GM03348 (cell line): ENCODE measurements at regions not wholly inside any gene's neighbourhood (a gene's known extent, or its start where the extent isn't known, plus 50 kb on each side); places are given as distances from the start of the nearest gene placed in this dataset.

Experiments
- DNase-seq: peaks from one replicate; pipeline ENCODE4 v3.0.0; 2012; ENCODE audit warnings: low spot score

DNA sequence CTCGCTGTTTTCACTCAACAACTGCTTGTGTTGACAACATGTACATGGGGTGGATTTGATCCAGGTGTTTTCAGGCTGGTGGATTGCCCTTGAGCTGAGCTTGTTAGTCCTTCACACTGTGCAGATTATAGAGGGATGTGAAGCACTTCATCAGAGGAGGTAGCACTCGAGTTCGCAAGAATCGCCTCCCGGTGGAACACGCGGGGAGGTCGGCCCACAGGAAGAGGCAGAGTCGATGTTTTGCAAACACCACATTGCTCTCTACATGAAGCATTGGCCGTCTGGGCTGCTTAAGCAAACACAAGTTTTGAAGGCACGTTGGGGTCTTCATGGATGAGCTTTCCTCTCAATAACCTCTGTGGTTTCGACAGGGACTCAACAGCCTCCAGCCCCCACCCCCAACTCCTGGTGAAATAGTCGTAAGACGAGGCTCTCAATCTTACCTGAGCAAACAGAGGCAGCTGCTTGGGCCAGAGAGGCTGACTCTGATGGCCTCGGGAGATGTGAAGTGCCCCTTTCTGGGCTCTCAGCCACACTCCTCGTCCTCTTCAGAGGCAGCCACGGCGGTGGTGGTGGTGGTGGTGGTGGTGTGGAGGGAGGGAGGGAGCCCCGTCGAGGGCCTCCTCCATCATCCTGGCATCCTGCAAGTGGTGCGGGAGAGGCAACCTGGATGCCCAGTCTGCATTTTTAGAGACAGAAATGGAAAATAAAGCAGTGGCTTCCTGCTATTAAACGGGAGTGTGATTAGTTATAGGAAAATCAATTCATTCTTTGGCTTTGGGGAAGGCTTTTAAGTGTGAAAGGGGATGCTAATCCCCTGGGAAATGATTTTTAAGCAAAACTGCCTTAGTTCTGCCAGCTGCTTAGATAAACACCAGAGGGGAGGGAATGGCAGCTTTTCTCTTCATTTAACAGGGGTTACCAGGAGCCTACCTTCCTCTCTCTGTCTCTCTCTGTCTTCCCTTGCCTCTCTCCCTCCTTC, 552.5 kb upstream of the EEF2KMT start:
- no peak for DNase-seq

DNA sequence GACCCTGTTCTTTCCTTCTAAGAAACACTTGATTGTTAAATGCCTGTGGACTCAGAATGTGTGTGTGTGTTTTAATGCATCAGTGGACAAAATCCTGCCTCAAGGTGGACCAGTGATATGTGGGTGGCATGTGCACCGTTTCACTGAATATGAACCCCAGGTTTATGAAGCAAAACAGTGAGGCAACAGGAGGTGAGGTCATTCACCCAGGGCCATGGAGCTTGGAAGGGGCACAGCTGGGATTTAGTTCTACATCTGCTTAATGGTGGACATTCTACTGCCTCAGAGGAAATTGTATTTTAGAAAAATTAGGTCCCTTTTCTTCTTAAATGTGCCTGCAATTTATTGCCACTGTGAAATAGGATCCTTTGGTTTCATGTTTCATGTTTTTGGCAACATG, 549.5 kb upstream of the EEF2KMT start:
- DNase-seq, result no peak

DNA sequence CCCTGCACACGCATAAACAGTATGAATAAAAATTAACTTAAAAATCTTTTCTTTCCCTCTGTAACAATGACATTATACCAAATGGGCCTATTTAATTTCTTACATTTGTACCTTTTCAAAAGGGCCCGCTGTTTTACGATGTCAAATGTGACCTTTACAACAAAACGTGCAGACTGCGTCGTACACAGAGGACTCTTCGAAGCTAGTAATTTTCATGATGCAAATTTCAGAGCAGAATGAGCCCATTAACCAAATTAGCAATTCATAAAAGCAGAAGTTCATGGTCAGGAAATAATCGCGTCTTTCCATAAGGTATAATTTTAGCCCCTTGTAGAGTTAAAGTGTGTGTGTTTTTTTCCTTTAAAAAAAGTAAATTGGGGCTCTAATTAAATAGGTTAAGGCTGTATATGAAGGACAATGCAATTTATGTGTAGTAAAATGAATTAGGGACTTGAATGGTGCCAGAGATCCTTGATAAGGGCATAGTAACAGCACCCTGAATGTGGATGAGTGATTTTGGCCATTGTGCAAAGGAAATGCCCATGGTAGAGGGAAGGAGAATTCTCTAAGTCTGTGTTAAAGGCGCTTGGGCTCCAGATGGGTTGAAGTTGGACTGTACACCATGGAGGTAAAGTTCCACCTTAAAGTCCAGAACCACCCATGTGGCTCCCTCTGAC, 546.4 kb upstream of the EEF2KMT start:
- no peak for DNase-seq

DNA sequence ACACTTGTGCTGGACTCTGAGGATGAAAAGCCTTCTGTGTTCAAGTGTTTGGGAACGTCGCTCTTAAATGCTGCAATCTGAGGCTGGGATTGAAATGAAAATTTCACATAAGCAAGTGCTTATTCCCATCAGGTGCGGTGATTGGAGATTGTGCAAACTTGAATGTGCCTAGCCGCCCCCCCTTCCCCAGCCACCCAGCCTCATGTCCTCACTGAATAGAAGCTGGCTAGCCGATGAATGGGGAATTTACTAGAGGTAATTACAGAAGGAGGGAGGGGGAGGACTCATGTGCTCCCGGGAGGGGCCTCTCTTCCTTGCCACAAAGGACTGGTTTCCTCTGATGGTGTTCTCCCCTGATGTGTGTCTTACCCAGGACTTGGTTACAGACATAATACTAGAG, 544.8 kb upstream of the EEF2KMT start:
- no peak for DNase-seq

DNA sequence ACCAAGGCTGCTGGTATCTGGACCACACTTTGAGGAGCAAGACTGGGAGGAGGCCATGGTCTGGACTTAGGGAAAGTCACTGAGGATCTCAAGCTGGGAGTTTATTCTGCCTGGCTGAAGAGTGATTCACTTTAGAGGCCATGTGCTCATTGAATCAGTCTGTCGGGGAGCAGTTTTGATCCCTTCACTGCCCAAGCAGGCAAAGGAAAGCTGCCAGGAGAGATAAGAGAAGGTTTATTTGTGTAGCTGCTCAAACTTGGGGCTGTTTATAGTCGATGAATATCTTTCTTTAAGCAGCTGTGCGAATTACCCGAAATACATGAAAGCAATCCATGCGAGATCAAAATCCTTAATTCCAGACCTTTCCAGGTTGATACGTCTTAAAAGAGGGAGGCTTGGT, 544.4 kb upstream of the EEF2KMT start:
- no peak for DNase-seq

DNA sequence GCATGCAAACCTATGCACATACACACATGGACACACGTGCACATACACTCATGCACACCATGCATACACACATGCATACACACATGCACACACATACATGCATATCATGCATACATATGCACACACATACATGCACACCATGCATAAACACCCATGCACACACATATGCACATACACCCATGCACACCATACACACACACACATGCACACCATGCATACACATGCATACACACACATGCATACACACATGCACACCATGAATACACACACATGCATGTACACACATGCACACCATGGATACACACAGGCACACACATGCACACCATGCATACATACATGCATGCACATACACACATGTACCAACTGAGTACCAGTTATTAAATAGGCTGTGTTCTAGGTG, 543.3 kb upstream of the EEF2KMT start:
- DNase-seq, result no peak

DNA sequence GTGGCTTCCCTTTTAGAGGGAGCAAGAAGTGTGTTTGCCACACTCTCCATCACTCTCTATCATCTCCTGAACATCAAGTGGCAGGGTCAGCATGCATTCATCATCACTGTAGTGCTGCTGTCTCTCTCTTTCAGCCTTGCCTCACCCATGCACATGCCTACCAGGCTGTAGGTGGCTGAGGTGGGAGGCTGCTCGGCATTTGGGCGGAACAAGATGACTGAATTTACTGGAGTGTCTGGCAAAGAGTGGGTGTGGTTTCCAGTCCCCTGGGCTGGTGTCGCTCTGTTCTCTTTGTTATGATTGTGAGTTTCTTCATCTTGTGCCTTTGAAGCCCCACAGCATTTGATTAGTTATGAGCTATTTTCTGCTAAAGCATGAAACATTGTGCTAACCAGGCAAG, 541.9 kb upstream of the EEF2KMT start:
- DNase-seq, result no peak

DNA sequence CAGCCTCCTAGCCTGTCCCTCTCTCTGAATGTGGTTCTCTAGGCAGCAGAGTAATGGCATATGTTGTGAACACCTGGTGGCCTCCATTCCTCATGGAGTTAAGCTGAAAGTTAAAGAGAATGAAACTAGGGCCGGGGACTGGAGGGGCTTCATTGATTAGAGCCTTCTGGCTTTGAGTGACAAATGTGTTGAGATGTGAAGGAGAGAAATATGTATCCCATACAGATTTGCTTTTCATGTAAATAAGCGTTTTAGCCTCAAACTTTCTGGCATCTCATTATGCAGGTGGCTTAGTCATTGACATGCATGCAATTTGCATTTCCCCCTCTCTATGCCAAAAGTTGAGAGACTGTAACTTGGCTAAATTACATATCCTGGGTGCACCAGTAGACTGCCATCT, 537.7 kb upstream of the EEF2KMT start:
- no peak for DNase-seq

DNA sequence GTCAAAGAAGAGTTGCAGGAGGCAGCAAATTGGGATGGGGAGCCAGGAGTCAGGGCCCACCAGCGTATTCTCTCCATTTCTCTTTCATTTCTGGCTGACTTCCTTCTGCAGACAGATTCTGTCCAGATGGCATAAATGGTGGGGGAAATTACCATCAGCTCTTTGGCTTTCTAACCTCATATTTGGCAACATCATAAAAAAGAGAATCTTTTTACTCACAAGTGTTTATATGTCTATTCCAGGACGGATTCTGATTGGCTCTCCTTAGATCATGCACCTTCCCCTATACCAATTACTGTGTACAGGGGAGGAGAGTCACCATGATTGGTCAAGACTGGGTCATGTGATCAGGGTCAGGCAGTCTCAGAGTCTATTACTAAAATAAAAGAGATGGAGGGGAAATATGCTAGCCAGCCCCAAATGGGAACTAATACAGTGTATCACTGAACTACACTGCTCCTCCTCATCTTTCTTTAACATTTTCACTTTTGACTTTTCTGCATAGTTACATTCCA, 537.1 kb upstream of the EEF2KMT start:
- DNase-seq, result no peak

DNA sequence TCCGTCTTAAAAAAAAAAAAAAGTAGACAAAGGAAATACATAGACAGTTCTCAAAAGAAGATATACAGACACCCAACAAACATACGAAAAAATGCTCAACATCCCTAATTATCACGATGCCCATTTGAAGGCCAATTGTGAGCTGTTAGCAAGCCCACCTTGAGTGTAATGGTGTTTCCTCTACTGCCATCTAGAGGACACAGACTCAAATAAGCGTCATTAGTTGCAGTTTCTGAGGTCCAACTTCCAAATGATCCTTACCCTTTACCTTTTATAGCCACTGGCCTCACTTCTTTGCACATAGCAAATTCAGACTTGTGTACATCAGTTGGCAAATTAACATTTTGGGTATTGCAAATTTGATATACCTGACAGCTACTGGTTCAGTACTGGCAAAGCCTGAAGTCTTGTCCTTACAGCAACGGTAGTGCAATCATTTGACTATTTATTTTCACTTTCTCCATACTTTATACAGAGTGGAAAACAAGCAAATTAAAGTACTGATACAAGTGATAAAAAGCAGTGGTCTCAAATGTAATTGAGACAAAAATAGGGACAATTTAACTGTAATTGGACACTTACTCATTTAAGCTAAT, 536.3 kb upstream of the EEF2KMT start:
- peak; percentile 44 for DNase-seq

DNA sequence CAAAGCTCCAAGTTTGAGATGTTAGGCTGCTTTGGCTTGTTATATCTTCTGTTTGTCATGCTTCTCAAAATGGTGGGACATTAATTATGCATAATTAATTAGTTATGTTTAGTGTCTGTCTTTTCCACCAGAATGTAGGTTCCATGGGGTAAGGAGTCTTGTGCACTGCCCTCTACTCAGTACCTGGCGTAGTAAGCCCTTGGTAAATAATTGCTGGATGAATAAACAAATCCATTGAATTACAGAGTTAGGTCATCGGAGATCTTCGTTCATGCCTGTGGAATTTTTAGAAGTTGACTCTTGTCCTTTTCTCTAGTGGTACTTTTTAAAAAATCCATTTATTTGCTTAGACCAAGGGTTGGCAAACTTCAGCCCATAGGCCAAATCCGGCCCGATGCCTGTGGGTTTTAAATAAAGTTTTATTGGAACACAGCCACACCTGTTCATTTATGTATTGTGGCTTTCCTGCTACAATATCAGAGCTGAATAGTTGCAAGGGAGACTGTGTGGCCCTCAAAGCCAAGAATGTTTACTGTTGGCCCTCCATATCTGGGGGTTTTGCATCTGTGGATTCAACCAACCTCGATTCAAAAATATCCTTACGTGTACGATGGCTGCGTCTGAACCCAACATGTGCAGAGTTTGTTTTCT, 524.8 kb upstream of the EEF2KMT start:
- DNase-seq, result no peak

DNA sequence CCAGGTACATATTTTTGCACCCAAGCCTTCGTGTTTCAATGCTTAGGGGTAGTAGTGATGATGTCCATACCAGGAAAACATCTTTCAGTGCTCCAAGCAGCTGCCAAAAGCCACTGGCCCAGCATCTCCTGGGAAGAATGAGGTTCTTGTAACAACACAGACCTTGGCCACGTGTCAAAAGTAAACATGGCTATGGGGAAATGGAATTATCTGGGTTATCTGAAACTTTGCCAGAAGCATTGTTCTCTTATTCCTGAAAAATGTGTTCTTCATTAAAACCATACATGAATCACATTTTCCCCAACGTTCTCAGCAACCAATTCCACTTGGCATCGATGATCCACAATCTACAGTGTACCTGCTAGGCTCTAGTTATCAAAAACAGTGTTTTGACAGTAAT, 524.2 kb upstream of the EEF2KMT start:
- no peak for DNase-seq

DNA sequence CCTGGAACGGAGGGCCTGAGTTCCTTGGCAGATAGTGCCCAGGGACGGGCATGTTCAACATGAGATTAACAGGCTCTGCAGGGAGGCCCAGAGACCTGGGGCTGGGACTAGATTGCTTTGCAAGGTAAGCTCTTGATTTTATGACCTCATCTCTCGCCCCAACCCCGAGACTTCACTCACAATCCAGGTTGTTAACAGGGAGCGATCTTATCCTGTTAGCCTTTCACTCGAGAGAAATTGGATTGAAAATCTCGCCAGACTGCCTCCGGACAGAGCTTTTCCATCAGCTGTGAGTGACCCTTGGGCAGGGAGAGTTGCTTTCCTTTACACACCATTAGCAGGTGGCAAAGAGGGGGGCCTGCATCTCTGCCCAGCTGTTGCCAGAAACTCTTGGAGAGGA, 521.7 kb upstream of the EEF2KMT start:
- DNase-seq, result no peak

DNA sequence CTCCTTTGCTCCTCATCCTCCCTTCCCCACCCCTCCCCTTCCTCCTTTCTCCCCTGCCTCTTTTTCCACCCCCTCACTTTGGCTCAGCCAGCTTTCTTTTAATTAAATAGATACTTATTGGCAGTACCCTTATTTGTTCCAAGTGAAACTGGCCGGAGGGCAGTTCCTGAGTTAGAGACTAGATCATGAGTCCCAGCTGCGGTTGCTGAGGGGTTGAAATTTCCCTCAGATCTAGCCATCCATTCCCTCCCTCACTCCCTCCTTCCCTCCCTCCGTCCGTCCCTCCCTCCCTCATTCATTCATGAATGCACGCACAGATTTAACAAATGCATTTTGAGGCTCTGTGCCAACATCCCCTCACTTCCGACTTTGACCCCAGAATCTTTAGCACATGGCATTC, 519.2 kb upstream of the EEF2KMT start:
- DNase-seq, result no peak

DNA sequence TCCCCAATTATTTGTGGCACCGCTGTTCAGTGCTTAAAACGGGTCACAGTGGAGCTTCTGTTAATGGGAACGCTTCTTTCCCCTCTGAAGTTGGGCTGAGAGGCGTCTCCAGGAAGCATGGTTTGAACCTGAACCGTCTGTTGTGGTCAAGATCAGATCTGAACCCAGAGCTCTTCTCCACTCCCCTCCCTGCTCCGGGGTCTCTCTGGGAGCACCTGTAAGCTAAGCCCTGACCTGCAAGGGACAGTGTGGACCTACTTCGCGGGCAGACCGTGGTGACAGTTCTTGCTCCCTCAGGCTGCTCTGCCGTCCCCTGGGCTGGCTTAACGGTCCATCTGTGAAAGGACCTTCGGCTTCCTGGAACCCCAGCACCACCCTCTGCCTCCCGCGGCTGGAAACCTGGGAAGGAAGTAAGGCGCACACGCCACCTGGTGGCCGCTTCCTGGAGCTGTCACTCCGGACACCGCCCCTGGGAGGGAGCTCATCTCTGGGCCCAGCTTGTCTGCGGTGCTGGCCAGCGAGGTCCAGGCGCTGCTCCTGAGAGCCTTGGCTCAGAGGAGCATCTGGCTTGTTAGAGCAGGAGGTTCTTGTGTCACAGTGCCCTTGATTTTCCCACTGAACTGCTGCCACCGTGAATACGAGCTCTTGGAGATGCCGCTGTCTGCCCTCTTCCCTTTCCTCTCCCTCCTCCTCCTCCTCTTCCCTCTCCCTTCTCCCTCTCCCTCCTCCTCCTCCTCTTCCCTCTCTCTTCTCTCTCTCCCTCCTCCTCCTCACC, 518.5 kb upstream of the EEF2KMT start:
- DNase-seq, result peak; percentile 72

DNA sequence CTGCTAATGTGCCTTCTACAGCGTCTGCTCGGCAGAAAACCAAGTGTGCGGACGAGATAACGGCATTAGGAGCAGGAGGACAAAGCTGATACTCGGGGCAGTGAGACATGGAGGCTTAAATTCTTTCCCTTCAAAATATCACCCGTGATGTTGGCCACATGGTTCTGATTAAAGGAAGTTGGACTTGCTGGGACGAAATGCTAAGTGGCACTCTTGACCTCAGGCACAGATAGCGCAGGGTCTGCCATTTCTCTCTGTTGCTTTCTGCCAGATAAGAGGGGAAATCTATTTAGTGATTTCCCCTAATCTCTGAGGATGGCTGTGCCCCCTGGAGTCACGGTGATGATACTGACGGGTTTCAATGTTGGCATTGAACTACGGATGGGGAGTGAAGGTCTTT, 509.6 kb upstream of the EEF2KMT start:
- no peak for DNase-seq

DNA sequence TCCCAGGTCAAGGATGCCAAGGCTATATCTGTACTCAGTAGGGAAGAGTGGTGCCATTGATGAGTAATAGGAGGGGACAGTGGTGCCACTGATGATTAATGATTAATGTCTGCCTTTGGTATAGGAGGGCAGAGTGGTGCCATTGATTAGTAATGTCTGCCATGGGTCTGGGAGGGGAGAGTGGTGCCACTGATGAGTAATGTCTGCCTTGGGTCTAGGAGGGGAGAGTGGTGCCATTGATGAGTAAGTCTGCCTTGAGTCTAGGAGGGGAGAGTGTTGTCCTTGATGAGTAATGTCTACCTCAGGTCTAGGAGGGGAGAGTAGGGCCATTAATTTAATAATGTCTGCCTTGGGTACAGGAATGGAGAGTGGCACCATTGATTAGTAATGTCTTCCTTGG, 507.8 kb upstream of the EEF2KMT start:
- no peak for DNase-seq

DNA sequence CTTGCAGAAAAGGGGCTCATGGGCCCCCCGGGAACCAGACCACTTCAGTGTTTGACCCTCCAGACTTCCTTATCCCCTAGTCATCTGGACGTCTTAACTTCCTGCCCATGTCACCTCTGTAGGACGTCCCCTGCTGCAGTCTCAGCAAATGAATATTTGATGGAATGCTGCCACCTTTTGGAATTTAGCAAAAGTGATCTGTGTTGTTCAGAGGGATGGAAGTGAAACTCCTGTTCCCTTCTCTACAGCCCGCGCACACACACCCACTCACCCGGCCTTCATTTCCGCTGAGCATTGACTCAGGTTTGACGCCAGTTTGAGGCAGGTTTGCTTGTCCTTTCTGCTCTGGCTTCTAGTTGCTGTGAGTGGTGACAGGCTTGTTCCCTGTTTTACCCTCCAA, 507.2 kb upstream of the EEF2KMT start:
- no peak for DNase-seq

DNA sequence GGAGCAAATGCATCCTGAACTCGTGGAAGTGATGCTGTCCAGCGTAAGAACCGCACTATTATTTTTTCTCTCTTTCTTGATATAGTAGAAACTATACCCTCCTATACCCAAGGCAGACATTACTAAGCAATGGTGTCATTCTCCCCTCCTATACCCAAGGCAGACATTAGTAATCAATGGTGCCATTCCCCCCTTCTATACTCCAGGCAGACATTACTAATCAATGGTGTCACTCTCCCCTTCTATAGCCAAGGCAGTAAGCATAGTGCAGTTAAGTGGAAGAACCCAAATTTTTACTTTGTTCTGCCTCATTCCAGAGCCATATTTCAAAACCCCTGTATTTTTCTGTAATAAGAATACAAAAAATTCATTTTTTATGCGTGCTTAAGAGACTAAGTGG, 506.2 kb upstream of the EEF2KMT start:
- DNase-seq, result no peak

DNA sequence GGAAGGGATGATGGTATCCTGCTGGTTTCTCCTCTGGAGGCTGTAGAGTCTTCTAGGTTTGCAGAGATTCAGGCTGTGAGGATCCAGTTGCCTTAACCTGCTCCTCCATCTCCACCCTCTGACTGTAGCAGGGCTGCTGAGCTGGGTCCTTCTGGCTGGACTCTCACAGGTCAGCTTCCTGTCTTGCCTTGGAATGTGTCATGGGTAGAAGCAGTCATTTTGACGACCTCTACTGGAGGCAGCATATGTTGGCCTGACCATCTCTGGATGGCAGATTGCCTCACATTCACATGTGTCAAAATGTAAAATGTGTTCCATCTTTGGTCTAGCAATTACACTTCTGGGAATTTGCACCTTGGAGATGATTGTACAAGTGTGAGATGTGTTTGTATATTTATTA, 504.4 kb upstream of the EEF2KMT start:
- no peak for DNase-seq

DNA sequence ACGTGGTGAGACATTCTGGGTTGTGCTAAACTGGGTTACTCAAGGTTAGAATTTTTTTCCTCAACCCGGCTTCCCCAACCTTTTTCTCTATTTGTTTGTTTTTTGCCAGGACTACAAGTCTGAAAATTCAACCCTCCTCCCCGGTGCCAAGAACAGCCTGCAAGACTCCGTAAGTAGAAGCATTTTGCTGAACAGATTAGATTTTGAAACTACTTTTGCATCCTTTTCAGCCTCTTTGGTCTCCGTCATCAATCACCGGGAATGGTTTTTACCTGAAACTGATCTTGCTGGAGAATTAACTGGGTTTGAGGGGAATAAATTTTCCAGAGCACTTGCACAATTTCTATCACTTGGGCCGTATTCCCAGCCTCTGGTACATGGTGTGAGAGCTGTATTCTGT, 501.2 kb upstream of the EEF2KMT start:
- DNase-seq, result no peak

DNA sequence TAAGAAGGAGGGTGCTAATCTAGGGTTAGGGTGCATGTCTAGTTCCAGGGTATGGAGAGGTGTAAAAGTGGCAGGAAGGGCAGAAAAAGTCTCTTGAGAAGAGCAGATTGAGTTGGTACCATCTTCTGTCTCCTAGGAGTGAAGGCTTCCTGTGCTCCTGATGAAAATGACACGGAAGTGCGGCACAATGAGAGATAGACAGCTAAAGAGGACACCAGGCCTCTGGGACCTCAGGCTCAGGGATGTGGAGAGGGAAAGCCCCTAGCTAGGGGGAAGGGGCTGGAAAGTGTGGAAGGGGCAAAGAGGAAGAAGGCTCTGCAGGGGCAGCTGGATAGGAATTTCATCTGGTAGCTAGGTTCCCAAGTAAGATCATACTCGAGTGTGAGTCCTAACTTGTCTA, 498.3 kb upstream of the EEF2KMT start:
- no peak for DNase-seq
